Neural cell (in vitro differentiated cells): ENCODE measurements at regions not wholly inside any gene's neighbourhood (a gene's known extent, or its start where the extent isn't known, plus 50 kb on each side); places are given as distances from the start of the nearest gene placed in this dataset.

Source experiments
- EP300 ChIP-seq: fragments of 450-650 bp; conservative IDR thresholded peaks from 2 replicates; pipeline ENCODE4 v1.6.1; 2014; ENCODE audit warnings: antibody characterized with exemption, mild to moderate bottlenecking, moderate library complexity; ENCODE audit not compliant: poor library complexity, severe bottlenecking
- EZH2 ChIP-seq: fragments of 200-600, 300-800 bp; shearing (Covaris generic), sonication (generic); IDR thresholded peaks from 2 replicates; pipeline ENCODE4 v1.6.1; 2014; ENCODE audit warnings: antibody characterized with exemption, low read length, borderline replicate concordance, mild to moderate bottlenecking; ENCODE audit not compliant: insufficient read depth, poor library complexity, severe bottlenecking
- MXI1 ChIP-seq: fragments of 450-650 bp; conservative IDR thresholded peaks from 2 replicates; pipeline ENCODE4 v1.6.1; 2014; ENCODE audit warnings: antibody characterized with exemption, mild to moderate bottlenecking; ENCODE audit not compliant: poor library complexity, severe bottlenecking
- POLR2AphosphoS5 ChIP-seq: IDR thresholded peaks from 2 replicates; pipeline ENCODE4 v1.6.1; 2012
- RAD21 ChIP-seq: fragments of 450-650 bp; conservative IDR thresholded peaks from 2 replicates; pipeline ENCODE4 v1.6.1; 2014; ENCODE audit warnings: antibody characterized with exemption, mild to moderate bottlenecking, moderate library complexity
- SMC3 ChIP-seq: fragments of 450-650 bp; conservative IDR thresholded peaks from 2 replicates; pipeline ENCODE4 v1.6.1; 2014; ENCODE audit warnings: antibody characterized with exemption, mild to moderate bottlenecking, moderate library complexity; ENCODE audit not compliant: poor library complexity
- TAF1 ChIP-seq: IDR thresholded peaks from 2 replicates; pipeline ENCODE4 v1.6.1; 2012; ENCODE audit warnings: low read depth
- TF ChIP-seq, protein P1 (sequence below): fragments of 450-650 bp; IDR thresholded peaks from 2 replicates; pipeline ENCODE4 v1.5.1; 2014; ENCODE audit warnings: antibody characterized with exemption, mild to moderate bottlenecking, moderate library complexity; ENCODE audit not compliant: poor library complexity, severe bottlenecking
- TF ChIP-seq, protein P2 (sequence below): IDR thresholded peaks from 2 replicates; pipeline ENCODE4 v1.6.1; 2012; ENCODE audit warnings: borderline replicate concordance

DNA sequence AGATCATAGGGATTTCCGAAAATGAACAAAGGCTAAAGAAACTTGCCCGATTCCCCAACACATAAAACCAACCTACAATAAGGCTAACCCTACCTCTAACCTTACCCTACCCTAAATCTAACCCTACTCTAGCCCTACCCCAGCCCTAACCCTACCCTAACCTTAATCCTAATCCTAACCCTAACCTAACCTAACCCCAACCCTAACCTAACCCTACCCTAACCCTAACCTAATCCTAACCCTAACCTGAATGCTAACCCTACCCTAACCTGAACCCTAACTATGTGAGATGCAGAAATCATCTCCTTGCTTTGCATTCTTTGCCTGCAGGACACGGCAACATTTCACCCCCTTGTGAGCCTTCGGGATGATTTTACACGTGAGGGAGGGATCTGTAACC, 67.6 kb upstream of the SOX1 start:
- TF ChIP-seq, protein P1, sequence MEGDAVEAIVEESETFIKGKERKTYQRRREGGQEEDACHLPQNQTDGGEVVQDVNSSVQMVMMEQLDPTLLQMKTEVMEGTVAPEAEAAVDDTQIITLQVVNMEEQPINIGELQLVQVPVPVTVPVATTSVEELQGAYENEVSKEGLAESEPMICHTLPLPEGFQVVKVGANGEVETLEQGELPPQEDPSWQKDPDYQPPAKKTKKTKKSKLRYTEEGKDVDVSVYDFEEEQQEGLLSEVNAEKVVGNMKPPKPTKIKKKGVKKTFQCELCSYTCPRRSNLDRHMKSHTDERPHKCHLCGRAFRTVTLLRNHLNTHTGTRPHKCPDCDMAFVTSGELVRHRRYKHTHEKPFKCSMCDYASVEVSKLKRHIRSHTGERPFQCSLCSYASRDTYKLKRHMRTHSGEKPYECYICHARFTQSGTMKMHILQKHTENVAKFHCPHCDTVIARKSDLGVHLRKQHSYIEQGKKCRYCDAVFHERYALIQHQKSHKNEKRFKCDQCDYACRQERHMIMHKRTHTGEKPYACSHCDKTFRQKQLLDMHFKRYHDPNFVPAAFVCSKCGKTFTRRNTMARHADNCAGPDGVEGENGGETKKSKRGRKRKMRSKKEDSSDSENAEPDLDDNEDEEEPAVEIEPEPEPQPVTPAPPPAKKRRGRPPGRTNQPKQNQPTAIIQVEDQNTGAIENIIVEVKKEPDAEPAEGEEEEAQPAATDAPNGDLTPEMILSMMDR: no peak
- no peak for TF ChIP-seq EZH2
- TF ChIP-seq, protein P2, sequence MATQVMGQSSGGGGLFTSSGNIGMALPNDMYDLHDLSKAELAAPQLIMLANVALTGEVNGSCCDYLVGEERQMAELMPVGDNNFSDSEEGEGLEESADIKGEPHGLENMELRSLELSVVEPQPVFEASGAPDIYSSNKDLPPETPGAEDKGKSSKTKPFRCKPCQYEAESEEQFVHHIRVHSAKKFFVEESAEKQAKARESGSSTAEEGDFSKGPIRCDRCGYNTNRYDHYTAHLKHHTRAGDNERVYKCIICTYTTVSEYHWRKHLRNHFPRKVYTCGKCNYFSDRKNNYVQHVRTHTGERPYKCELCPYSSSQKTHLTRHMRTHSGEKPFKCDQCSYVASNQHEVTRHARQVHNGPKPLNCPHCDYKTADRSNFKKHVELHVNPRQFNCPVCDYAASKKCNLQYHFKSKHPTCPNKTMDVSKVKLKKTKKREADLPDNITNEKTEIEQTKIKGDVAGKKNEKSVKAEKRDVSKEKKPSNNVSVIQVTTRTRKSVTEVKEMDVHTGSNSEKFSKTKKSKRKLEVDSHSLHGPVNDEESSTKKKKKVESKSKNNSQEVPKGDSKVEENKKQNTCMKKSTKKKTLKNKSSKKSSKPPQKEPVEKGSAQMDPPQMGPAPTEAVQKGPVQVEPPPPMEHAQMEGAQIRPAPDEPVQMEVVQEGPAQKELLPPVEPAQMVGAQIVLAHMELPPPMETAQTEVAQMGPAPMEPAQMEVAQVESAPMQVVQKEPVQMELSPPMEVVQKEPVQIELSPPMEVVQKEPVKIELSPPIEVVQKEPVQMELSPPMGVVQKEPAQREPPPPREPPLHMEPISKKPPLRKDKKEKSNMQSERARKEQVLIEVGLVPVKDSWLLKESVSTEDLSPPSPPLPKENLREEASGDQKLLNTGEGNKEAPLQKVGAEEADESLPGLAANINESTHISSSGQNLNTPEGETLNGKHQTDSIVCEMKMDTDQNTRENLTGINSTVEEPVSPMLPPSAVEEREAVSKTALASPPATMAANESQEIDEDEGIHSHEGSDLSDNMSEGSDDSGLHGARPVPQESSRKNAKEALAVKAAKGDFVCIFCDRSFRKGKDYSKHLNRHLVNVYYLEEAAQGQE: no peak
- no peak for TF ChIP-seq POLR2AphosphoS5
- TF ChIP-seq TAF1: no peak
- TF ChIP-seq EP300: no peak
- TF ChIP-seq SMC3: no peak
- no peak for TF ChIP-seq RAD21
- TF ChIP-seq MXI1: no peak
